Heart right ventricle (tissue), 16 donors: ENCODE measurements at regions not wholly inside any gene's neighbourhood (a gene's known extent, or its start where the extent isn't known, plus 50 kb on each side); places are given as distances from the start of the nearest gene placed in this dataset.

Experiments used
- ATAC-seq, 8 donors: fragments of 200-7000 bp; cut with Tn5 transposase; one replicate each; pipeline ENCODE4 v1.9.1; 2020; ENCODE audit warnings: mild to moderate bottlenecking in 8 of 8, moderate library complexity in 8 of 8, moderate number of reproducible peaks in 1 of 8
- DNase-seq, 2 donors: peaks; one replicate each; pipeline ENCODE4 v3.0.0-alpha.2; 2020
- H3K27ac ChIP-seq, 10 donors: fragments of 200-600 bp; sonication (generic) in 2 of 10; one replicate each; pipeline versions ENCODE4 v1.5.0 to v1.8.0; 2020 to 2022; ENCODE audit warnings: mild to moderate bottlenecking in 3 of 10
- H3K27me3 ChIP-seq, 7 donors: fragments of 200-600 bp; one replicate each; pipeline ENCODE4 v1.8.0; 2021 to 2022; ENCODE audit warnings: mild to moderate bottlenecking in 2 of 7
- H3K36me3 ChIP-seq, 9 donors: fragments of 200-600 bp; sonication (generic) in 1 of 9; one replicate each; pipeline versions ENCODE4 v1.5.0 to v1.8.0; 2020 to 2022; ENCODE audit warnings: mild to moderate bottlenecking in 2 of 9
- H3K4me1 ChIP-seq, 9 donors: fragments of 200-600 bp; sonication (generic) in 1 of 9; one replicate each; pipeline versions ENCODE4 v1.5.0 to v1.8.0; 2020 to 2022; ENCODE audit warnings: mild to moderate bottlenecking in 4 of 9
- H3K4me3 ChIP-seq, 10 donors: fragments of 200-600 bp; sonication (generic) in 2 of 10; one replicate each; pipeline versions ENCODE4 v1.5.0 to v1.8.0; 2020 to 2022; ENCODE audit warnings: mild to moderate bottlenecking in 7 of 10, moderate library complexity in 2 of 10
- H3K9me3 ChIP-seq, 11 donors: fragments of 200-600 bp in 10 of 11; sonication (generic) in 2 of 11; one replicate each; pipeline versions ENCODE4 v1.5.0 to v1.8.0; 2013 to 2022; ENCODE audit warnings: mild to moderate bottlenecking in 2 of 11, control low read depth in 1 of 11, moderate library complexity in 1 of 11
- WGBS, 2 donors: extraction: QIAGEN DNeasy Blood & Tissue Kit; methylation state at CpG; one replicate each; pipeline ENCODE4 v1.1.7; 2013; ENCODE audit warnings: inconsistent platforms in 1 of 2; 5-methylcytosine and 5-hydroxymethylcytosine counted together
- intact Hi-C, 10 donors: fragments of 100-400 bp; cut with DNase I; formaldehyde crosslinking; loops; one replicate each; pipeline versions ENCODE4 v1.11.1 to v1.14.2; 2022
- TF ChIP-seq, protein P1 (sequence below), 9 donors: fragments of 200-600 bp; sonication (generic) in 2 of 9; IDR thresholded peaks; one replicate each; pipeline versions ENCODE4 v1.5.0 to v1.8.0; 2021 to 2022; ENCODE audit warnings: antibody characterized with exemption in 9 of 9, mild to moderate bottlenecking in 5 of 9, moderate library complexity in 1 of 9
- donor health status: Arrhythmogenic right ventricular cardiomyopathy.
- donor health status: ischemic (EF 13 %, LVEDD 7.1; RV severe dilation, severe dysfunction).
- donor health status: healthy with polysubstance abuse.
- donor health status: DM: no; HTN: yes; CAD: no.
- donor health status: DM: no; HTN: no; CAD: no.
- donor health status: ischemic (EF 25% LVEDD 6.9; RV normal size, moderate dysfunction).
- donor health status: ischemic (EF 25% LVEDD 5.7; RV mildly dilated, moderate dysfunction).
- donor health status: healthy.
- donor health status: DM: yes; HTN: yes; CAD: no.
- donor health status: Ischemic cardiomyopathy.
- donor health status: ischemic (EF 35%, LVEDD 5.7; RV mildly dilated, moderate dysfunction).
- donor health status: nonischemic (EF 11% LVEDD 7.7; RV severe dilation, severe dysfunction).
- donor health status: DM: yes; HTN: yes; CAD: no.
- donor health status: PGD.
- donor health status: ischemic (EF 29% LVEDD 5.4; RV normal size, mild dysfunction).
- donor health status: nonischemic (EF 23%, LVEDD 6.1; RV moderate dilation, normal function).

DNA sequence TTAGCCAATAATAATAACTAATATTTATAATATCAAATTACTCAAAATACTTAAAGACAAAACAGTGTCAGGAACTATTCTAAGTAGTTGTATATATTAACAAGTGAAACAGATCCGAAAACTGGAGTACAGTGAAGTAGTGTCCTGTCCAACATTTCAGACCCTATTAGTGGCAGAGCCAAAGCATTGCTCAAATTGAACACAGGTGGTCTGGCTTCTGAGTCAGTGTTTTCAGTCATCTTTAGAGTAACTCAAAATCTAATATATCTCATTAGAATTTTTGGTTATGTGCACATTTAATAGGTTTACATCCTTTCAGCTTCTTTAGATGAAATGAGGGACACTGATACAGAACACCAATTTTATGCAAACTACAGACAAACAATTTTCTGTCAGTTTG lies 652.5 kb downstream of the CDH11 start:
- Histone ChIP-seq H3K27ac (no peak overlapping the region), H3K36me3 (no peaks in the 10 kb centered on the region), H3K27me3 (no peaks in the 10 kb centered on the region), H3K9me3 (peaks cover 0 to 22% (median 0%) of the 10 kb centered on the region in 11 donors), H3K4me3 (no peak overlapping the region), H3K4me1 (peaks cover 0 to 9% (median 5%) of the 10 kb centered on the region in 9 donors)
- WGBS, 2 donors: 76 to 82% methylated on average over 1 of the region's 1 CpG
- ATAC-seq (no peak), DNase-seq (no peak)
- TF ChIP-seq, protein P1, sequence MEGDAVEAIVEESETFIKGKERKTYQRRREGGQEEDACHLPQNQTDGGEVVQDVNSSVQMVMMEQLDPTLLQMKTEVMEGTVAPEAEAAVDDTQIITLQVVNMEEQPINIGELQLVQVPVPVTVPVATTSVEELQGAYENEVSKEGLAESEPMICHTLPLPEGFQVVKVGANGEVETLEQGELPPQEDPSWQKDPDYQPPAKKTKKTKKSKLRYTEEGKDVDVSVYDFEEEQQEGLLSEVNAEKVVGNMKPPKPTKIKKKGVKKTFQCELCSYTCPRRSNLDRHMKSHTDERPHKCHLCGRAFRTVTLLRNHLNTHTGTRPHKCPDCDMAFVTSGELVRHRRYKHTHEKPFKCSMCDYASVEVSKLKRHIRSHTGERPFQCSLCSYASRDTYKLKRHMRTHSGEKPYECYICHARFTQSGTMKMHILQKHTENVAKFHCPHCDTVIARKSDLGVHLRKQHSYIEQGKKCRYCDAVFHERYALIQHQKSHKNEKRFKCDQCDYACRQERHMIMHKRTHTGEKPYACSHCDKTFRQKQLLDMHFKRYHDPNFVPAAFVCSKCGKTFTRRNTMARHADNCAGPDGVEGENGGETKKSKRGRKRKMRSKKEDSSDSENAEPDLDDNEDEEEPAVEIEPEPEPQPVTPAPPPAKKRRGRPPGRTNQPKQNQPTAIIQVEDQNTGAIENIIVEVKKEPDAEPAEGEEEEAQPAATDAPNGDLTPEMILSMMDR (IDR thresholded peaks at IDR 0.05): no peak
- intact Hi-C loops: loop anchor here in 1 of 10 donors (10.0 kb wide), 1 partner anchor 375 kb away; no protein-coding TSS in a partner anchor

DNA sequence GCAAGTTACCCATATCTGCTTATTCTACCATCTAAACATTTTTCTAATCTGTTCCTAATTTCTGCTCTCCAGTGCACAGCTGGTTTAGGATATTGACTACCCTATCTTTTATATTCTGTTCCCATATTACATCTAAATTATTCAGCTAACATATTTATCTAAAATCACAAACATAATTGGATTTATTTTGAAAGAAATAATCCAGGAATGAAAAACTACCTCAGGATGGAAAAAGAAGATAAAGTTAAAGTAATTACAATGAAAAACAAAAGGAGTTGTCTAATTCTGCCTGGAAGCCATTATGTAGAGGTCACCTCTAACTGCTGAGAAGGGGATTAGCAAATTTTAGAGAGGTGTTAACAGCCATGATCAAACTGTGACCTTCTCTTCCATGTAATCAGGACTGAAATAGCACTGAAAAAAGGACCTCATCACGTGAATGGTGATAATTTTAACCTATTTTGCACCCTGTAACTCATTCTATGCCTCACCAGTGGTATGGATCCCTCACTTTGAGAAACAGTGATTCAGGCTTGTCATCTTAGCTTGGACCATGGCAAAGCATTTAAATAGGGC lies 653.3 kb downstream of the CDH11 start:
- H3K27me3 ChIP-seq: no peaks in the 10 kb centered on the region
- 38 to 48% methylated on average over 1 of the region's 1 CpG for WGBS, 2 donors
- TF ChIP-seq, protein P1 (IDR thresholded peaks at IDR 0.05): no peak
- no peaks in the 10 kb centered on the region for H3K36me3 ChIP-seq
- intact Hi-C loops: loop anchor here in 1 of 10 donors (10.0 kb wide), 1 partner anchor 374 kb away; no protein-coding TSS in a partner anchor
- ATAC-seq (peak in 5 of 8 donors; percentile 41 to 92 (median 49)), DNase-seq (no peak)
- H3K4me3 ChIP-seq: no peak overlapping the region
- peaks cover 0 to 9% (median 5%) of the 10 kb centered on the region in 9 donors for H3K4me1 ChIP-seq
- peaks cover 0 to 22% (median 0%) of the 10 kb centered on the region in 11 donors for H3K9me3 ChIP-seq
- H3K27ac ChIP-seq: no peak overlapping the region

DNA sequence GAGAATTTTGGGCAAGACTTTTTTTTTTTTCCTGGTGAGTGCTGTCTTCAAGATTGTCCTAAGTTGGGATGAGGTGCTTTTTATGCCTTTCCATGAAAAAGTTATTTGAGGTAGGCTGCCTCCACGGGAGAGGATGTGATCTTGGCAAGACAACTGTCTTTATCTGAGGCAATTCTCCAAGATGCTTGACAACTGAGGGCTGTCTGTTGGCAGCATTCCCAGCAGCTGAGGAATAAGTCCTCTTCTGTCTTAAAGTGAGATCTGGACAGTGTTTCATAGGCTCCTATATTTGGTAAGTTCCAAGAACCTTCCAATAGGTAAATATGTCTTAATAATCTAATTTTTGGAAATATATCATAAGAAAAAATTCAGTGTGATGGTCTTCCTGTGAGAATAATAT lies 662.0 kb downstream of the CDH11 start:
- no peaks in the 10 kb centered on the region for H3K36me3 ChIP-seq
- TF ChIP-seq, protein P1 (IDR thresholded peaks at IDR 0.05): no peak
- no peak overlapping the region for H3K27ac ChIP-seq
- H3K4me3 ChIP-seq: no peak overlapping the region
- WGBS, 2 donors: 5 to 8% methylated on average over 1 of the region's 1 CpG
- H3K4me1 ChIP-seq: peaks cover 0 to 6% (median 0%) of the 10 kb centered on the region in 9 donors
- no peaks in the 10 kb centered on the region for H3K9me3 ChIP-seq
- peak in 1 of 2 donors; percentile 15 for DNase-seq
- H3K27me3 ChIP-seq: no peaks in the 10 kb centered on the region
- intact Hi-C loops: loop anchor here in 7 of 10 donors (5.0 to 10.0 kb wide), 3 partner anchors 365 to 657 kb away; no protein-coding TSS in a partner anchor
- ATAC-seq: no peak

DNA sequence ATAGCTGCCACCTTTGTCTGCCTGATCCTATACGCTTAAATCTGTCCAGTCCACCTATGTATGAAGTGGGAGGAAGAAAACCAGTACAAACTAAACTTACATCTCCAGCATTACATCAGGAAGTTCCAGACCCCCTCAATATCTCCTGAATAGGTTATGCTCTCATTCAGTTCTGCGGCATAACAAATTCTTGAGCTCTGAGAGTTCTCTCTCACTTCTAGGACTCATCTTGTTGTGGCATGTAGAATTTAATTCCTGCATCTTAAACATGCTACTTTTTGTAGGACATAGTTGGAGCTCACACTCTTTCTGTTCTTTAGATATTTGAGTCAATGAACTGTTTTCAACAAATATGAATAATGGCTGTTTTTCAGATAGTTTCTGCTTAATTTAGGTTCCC lies 662.5 kb downstream of the CDH11 start:
- Histone ChIP-seq H3K9me3 (no peaks in the 10 kb centered on the region), H3K4me3 (no peak overlapping the region), H3K4me1 (peaks cover 0 to 6% (median 0%) of the 10 kb centered on the region in 9 donors), H3K27me3 (no peaks in the 10 kb centered on the region), H3K27ac (no peak overlapping the region), H3K36me3 (no peaks in the 10 kb centered on the region)
- no peak for DNase-seq
- WGBS, 2 donors: 92 to 96% methylated on average over 2 of the region's 2 CpGs
- ATAC-seq: no peak
- TF ChIP-seq, protein P1 (IDR thresholded peaks at IDR 0.05): no peak
- intact Hi-C loops: loop anchor here in 6 of 10 donors (5.0 to 10.0 kb wide), 3 partner anchors 365 to 658 kb away; no protein-coding TSS in a partner anchor
